ENCODE measurements at regions not wholly inside any gene's neighbourhood (a gene's known extent, or its start where the extent isn't known, plus 50 kb on each side); places are given as distances from the start of the nearest gene placed in this dataset.

- no peak for DNase-seq (ENCODE audit: low read depth)
- TF ChIP-seq CTCF (conservative IDR thresholded peaks at IDR 0.05; ENCODE audit: low read depth, low read length): no peak
- no peak overlapping the region for H3K4me3 ChIP-seq (ENCODE audit: low read length)
These were observed 209.9 kb downstream of the GALC start for GRCh38 chr14:87783071-87783470.

GRCh38 chr14:87772854-87773253 is 220.1 kb downstream of the GALC start:
- DNase-seq (ENCODE audit: low read depth): no peak
- no peak for TF ChIP-seq CTCF (conservative IDR thresholded peaks at IDR 0.05; ENCODE audit: low read depth, low read length)
- H3K4me3 ChIP-seq (ENCODE audit: low read length): no peak overlapping the region

- no peak for DNase-seq (ENCODE audit: low read depth)
- no peak for TF ChIP-seq CTCF (conservative IDR thresholded peaks at IDR 0.05; ENCODE audit: low read depth, low read length)
These were observed 225.4 kb downstream of the GALC start for GRCh38 chr14:87767567-87767901.

GRCh38 chr14:87758876-87759275 is 234.1 kb downstream of the GALC start:
- H3K4me3 ChIP-seq (ENCODE audit: low read length): no peak overlapping the region
- no peak for TF ChIP-seq CTCF (conservative IDR thresholded peaks at IDR 0.05; ENCODE audit: low read depth, low read length)
- no peak for DNase-seq (ENCODE audit: low read depth)

More at GRCh38 chr14:87767567-87767901, 225.4 kb downstream of the GALC start:
- no peak overlapping the region for H3K4me3 ChIP-seq (ENCODE audit: low read length)

GRCh38 chr14:87756661-87757060 is 236.3 kb downstream of the GALC start:
- DNase-seq (ENCODE audit: low read depth): no peak
- no peak for TF ChIP-seq CTCF (conservative IDR thresholded peaks at IDR 0.05; ENCODE audit: low read depth, low read length)
- no peak overlapping the region for H3K4me3 ChIP-seq (ENCODE audit: low read length)

- DNase-seq (ENCODE audit: low read depth): no peak
- TF ChIP-seq CTCF (conservative IDR thresholded peaks at IDR 0.05; ENCODE audit: low read depth, low read length): no peak
- H3K4me3 ChIP-seq (ENCODE audit: low read length): no peak overlapping the region
These were observed 238.3 kb downstream of the GALC start for GRCh38 chr14:87754520-87755223.

GRCh38 chr14:87748558-87748957 is 244.4 kb downstream of the GALC start:
- DNase-seq (ENCODE audit: low read depth): no peak
- no peak for TF ChIP-seq CTCF (conservative IDR thresholded peaks at IDR 0.05; ENCODE audit: low read depth, low read length)
- no peak overlapping the region for H3K4me3 ChIP-seq (ENCODE audit: low read length)
